Activated B cell treated with CpG ODN at 0.5 μM for 24 hours (primary cell): ENCODE measurements at regions not wholly inside any gene's neighbourhood (a gene's known extent, or its start where the extent isn't known, plus 50 kb on each side); places are given as distances from the start of the nearest gene placed in this dataset.

Experiments
- ATAC-seq: fragments of 200-7000 bp; cut with Tn5 transposase; one replicate; pipeline ENCODE4 v1.10.0; 2021; ENCODE audit warnings: low read depth, mild to moderate bottlenecking, moderate library complexity
- CTCF ChIA-PET: fragments of 350-600 bp; sonication (Branson Sonifier 250); formaldehyde crosslinking; loops from one replicate; lab custom pipeline; 2021; ENCODE audit warnings: antibody characterized with exemption; lab: Charles Lee
- POLR2A ChIA-PET: fragments of 350-600 bp; sonication (Branson Sonifier 250); formaldehyde crosslinking; loops from one replicate; lab custom pipeline; 2021; ENCODE audit warnings: antibody characterized with exemption; lab: Charles Lee
- DNase-seq: peaks from one replicate; pipeline ENCODE4 v3.0.0; 2022
- H3K27ac Mint-ChIP-seq: one replicate; pipeline ENCODE4 v1.8.0; 2020; ENCODE audit warnings: mixed read lengths
- H3K27me3 Mint-ChIP-seq: one replicate; pipeline ENCODE4 v1.8.0; 2021; ENCODE audit warnings: mixed read lengths
- H3K36me3 Mint-ChIP-seq: one replicate; pipeline ENCODE4 v1.8.0; 2021; ENCODE audit warnings: low read depth, mixed read lengths
- H3K4me1 Mint-ChIP-seq: one replicate; pipeline ENCODE4 v1.8.0; 2021; ENCODE audit warnings: mixed read lengths
- H3K4me3 Mint-ChIP-seq: one replicate; pipeline ENCODE4 v1.8.0; 2020; ENCODE audit warnings: mild to moderate bottlenecking, mixed read lengths
- H3K9me3 Mint-ChIP-seq: one replicate; pipeline ENCODE4 v1.8.0; 2020; ENCODE audit warnings: mixed read lengths
- intact Hi-C: fragments of 100-400 bp; cut with micrococcal nuclease; formaldehyde crosslinking; loops from one replicate; pipeline ENCODE4 v1.15.1; 2024
- TF ChIP-seq, protein P1 (sequence below): fragments of 200-600 bp; IDR thresholded peaks from one replicate; pipeline ENCODE4 v1.8.0; 2022; ENCODE audit warnings: antibody characterized with exemption, mild to moderate bottlenecking

- Mint-ChIP-seq H3K4me1 (no peaks in the 10 kb centered on the region), H3K4me3 (no peak overlapping the region), H3K36me3 (no peaks in the 10 kb centered on the region), H3K9me3 (peaks cover 3% of the 10 kb centered on the region), H3K27me3 (no peaks in the 10 kb centered on the region), H3K27ac (no peak overlapping the region)
- POLR2A ChIA-PET: no interaction called here
- no peak for DNase-seq
- TF ChIP-seq, protein P1, sequence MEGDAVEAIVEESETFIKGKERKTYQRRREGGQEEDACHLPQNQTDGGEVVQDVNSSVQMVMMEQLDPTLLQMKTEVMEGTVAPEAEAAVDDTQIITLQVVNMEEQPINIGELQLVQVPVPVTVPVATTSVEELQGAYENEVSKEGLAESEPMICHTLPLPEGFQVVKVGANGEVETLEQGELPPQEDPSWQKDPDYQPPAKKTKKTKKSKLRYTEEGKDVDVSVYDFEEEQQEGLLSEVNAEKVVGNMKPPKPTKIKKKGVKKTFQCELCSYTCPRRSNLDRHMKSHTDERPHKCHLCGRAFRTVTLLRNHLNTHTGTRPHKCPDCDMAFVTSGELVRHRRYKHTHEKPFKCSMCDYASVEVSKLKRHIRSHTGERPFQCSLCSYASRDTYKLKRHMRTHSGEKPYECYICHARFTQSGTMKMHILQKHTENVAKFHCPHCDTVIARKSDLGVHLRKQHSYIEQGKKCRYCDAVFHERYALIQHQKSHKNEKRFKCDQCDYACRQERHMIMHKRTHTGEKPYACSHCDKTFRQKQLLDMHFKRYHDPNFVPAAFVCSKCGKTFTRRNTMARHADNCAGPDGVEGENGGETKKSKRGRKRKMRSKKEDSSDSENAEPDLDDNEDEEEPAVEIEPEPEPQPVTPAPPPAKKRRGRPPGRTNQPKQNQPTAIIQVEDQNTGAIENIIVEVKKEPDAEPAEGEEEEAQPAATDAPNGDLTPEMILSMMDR: no peak
- ATAC-seq: no peak
- CTCF ChIA-PET: no interaction called here
- intact Hi-C loops: no loop called here
Observed at GRCh38 chr5:2592766-2593165, 158.7 kb downstream of the IRX2 start.

DNA sequence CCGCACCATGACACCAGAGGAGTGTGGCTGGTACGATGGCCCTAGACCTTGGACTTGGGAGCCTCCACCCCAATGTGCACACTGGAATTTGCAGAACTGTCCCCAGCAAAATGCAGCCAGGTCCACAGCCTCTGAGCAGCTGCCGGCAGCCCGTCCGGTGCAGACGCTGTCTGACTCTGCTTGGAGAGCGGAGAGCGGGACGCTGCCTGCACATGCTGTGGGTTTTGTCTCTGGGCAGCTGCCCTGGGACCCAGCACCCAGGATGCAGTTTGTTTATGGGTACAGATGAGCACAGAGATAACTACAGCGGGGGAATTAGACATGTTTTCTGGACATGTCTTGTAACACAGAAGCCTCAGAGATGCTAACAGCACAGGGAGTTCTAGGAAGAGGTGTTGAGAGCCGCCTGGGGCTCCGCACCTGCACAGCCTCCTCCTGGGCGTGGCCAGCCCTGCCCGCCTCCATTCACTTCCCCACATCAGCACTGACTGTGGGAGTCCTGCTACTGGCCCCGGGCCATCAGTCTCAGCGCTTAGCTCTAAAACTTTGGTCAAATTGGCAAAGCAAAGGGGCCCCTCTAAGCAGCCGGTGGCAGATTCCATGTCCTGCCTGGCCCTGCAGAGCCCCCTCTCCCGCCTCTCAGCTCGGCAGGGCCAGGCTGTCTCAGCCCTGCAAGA, 159.6 kb downstream of the IRX2 start:
- intact Hi-C loops: no loop called here
- Mint-ChIP-seq H3K27ac (no peak overlapping the region), H3K4me1 (no peaks in the 10 kb centered on the region), H3K27me3 (no peaks in the 10 kb centered on the region), H3K4me3 (no peak overlapping the region), H3K9me3 (peaks cover 3% of the 10 kb centered on the region), H3K36me3 (no peaks in the 10 kb centered on the region)
- CTCF ChIA-PET: no interaction called here
- ATAC-seq (no peak), DNase-seq (no peak)
- TF ChIP-seq, protein P1: no peak
- POLR2A ChIA-PET: no interaction called here

DNA sequence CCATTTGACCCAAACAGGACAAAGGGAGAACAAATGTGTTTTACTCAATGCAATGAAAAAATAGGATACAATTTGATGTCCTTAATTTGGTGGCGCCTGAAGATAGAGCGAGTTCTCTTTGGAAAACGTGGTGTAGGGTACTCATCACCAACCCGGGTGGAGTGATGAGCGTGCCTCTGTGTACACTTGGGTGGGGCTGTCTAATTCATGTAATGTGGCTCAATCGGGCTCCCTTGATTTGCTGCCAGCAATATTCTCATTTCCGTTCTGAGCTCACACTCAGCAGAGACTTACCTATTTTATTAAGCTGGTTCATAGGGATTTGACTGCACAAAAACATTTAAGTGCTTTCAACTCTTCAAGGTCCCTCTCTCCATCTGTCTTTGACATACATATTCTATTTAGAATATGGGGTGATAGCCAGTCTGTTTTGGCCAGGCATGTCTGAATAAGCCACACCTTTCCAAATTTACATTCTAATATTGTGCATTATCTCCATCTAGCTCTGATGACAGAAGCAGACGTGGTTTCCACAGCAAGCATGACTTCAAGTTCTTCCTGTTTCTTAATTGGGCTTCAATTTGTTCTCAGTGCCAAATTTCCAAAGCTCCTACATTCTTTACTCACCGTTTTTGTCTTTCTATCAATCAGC, 162.5 kb downstream of the IRX2 start:
- Mint-ChIP-seq H3K27me3 (no peaks in the 10 kb centered on the region), H3K4me1 (no peaks in the 10 kb centered on the region), H3K27ac (no peak overlapping the region), H3K9me3 (no peaks in the 10 kb centered on the region), H3K36me3 (no peaks in the 10 kb centered on the region), H3K4me3 (no peak overlapping the region)
- intact Hi-C loops: no loop called here
- ATAC-seq: no peak
- ChIA-PET CTCF (no interaction called here), POLR2A (no interaction called here)
- DNase-seq: no peak
- TF ChIP-seq, protein P1: no peak

DNA sequence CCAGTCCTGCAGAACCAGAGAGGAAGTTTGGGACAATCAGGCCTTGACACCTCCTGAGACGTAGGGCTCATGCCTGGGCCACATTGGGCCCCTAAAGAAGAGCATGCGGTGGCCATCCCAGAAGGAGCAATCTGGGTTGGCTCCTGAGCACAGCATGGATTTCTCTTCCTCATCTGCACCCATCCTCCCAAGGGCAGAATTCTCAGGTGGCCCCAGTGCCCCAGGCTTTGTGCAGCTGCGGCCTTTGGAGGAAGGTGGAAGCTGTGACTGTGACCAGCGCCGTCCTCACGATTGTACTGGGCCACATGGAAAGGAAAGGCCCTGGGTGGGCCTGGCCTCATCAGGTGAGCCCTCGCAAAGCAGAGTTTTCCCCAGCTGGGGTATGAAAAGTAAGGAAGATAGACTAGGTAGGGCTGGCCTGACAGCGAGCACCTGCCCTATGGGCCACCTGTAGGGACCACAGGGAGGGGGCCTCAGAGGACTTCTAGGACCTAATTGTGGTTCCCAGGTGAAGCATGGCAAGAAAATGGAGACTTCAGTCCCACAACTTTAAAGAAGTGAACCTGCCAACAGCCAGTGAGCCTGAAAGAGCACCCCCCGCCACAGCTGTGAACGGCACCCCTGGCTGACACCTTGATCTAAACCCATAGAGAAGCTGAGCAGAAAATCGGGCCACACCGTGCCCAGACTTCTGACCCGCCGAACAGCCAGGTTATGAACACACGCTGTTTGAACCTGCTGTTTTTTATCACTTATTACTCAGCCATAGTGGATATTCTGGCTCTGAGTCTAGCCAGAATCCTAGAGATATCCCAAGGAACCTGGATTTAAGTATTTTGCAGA, 164.1 kb downstream of the IRX2 start:
- ATAC-seq (no peak), DNase-seq (no peak)
- ChIA-PET CTCF (no interaction called here), POLR2A (no interaction called here)
- Mint-ChIP-seq H3K27ac (no peak overlapping the region), H3K36me3 (no peaks in the 10 kb centered on the region), H3K27me3 (no peaks in the 10 kb centered on the region), H3K4me1 (no peaks in the 10 kb centered on the region), H3K9me3 (no peaks in the 10 kb centered on the region), H3K4me3 (no peak overlapping the region)
- TF ChIP-seq, protein P1: no peak
- intact Hi-C loops: no loop called here
